Kidney (tissue), 13 donors: ENCODE measurements at regions not wholly inside any gene's neighbourhood (a gene's known extent, or its start where the extent isn't known, plus 50 kb on each side); places are given as distances from the start of the nearest gene placed in this dataset.

ENCODE experiments used
- DNase-seq, 5 donors: peaks; one replicate each; pipeline ENCODE4 v3.0.0-alpha.2; 2013 to 2020
- FAIRE-seq: peaks from 2 replicates; lab custom pipeline; 2012; peaks lifted over from hg19 to GRCh38; lab: Jason Lieb, UNC
- H3K27ac ChIP-seq, 2 donors: one replicate each; pipeline ENCODE4 v1.7.0; 2013; ENCODE audit warnings: low read depth in 2 of 2, low read length in 2 of 2, inconsistent platforms in 1 of 2
- H3K27me3 ChIP-seq: one replicate; pipeline ENCODE4 v1.7.1; 2013; ENCODE audit warnings: low read length, inconsistent platforms; ENCODE audit not compliant: control insufficient read depth, insufficient read depth
- H3K36me3 ChIP-seq, 3 donors: one replicate each; pipeline versions ENCODE4 v1.7.0 to v1.7.1; 2013; ENCODE audit warnings: low read length in 3 of 3, control low read depth in 1 of 3, inconsistent platforms in 1 of 3; ENCODE audit not compliant: insufficient read depth in 3 of 3, control insufficient read depth in 2 of 3
- H3K4me1 ChIP-seq, 3 donors: one replicate each; pipeline versions ENCODE4 v1.7.0 to v1.7.1; 2013; ENCODE audit warnings: low read length in 3 of 3, inconsistent platforms in 1 of 3, low read depth in 1 of 3; ENCODE audit not compliant: control insufficient read depth in 2 of 3, insufficient read depth in 2 of 3
- H3K4me3 ChIP-seq, 3 donors: one replicate each; pipeline versions ENCODE4 v1.7.0 to v1.8.1; 2013; ENCODE audit warnings: low read length in 3 of 3, control low read depth in 1 of 3, inconsistent platforms in 1 of 3
- H3K9ac ChIP-seq, 3 donors: one replicate each; pipeline versions ENCODE4 v1.7.0 to v1.7.1; 2013; ENCODE audit warnings: low read length in 3 of 3, control low read depth in 1 of 3, inconsistent platforms in 1 of 3
- H3K9me3 ChIP-seq, 3 donors: one replicate each; pipeline versions ENCODE4 v1.7.0 to v1.7.1; 2013; ENCODE audit warnings: low read length in 3 of 3, control low read depth in 1 of 3, inconsistent platforms in 1 of 3; ENCODE audit not compliant: control insufficient read depth in 2 of 3, insufficient read depth in 1 of 3
- CTCF ChIP-seq: IDR thresholded peaks from 3 replicates; pipeline ENCODE4 v1.5.1; 2012; ENCODE audit warnings: mild to moderate bottlenecking, moderate library complexity, borderline replicate concordance; ENCODE audit not compliant: insufficient read depth; ENCODE audit errors: extremely low read depth
- intact Hi-C: fragments of 100-400 bp; cut with DNase I; formaldehyde crosslinking; loops from one replicate; pipeline ENCODE4 v1.11.1; 2022
- donor health status: control.
- donor health status: control.
- donor health status: control.
- donor health status: control.
- donor health status: control.
- donor health status: DM: yes; HTN: yes; CAD: no.
- donor health status: Normal renal cell carcinoma (clear cell type).

GRCh38 chr6:170052991-170053821 lies 237.7 kb downstream of the DLL1 start:
- Histone ChIP-seq H3K4me3 (no peak overlapping the region), H3K36me3 (no peaks in the 10 kb centered on the region), H3K9ac (no peak overlapping the region), H3K4me1 (no peaks in the 10 kb centered on the region), H3K9me3 (no peaks in the 10 kb centered on the region), H3K27ac (no peak overlapping the region), H3K27me3 (no peaks in the 10 kb centered on the region)
- intact Hi-C loops: no loop called here
- no peak for FAIRE-seq
- peak in 1 of 5 donors; percentile 63 for DNase-seq
- no peak for TF ChIP-seq CTCF

GRCh38 chr6:170051229-170052172 lies 239.4 kb downstream of the DLL1 start:
- DNase-seq: peak in 1 of 5 donors; percentile 66
- Histone ChIP-seq H3K9ac (no peak overlapping the region), H3K4me3 (no peak overlapping the region), H3K27ac (no peak overlapping the region), H3K9me3 (no peaks in the 10 kb centered on the region), H3K36me3 (no peaks in the 10 kb centered on the region), H3K4me1 (no peaks in the 10 kb centered on the region), H3K27me3 (no peaks in the 10 kb centered on the region)
- FAIRE-seq: no peak
- intact Hi-C loops: no loop called here
- no peak for TF ChIP-seq CTCF

GRCh38 chr6:170050591-170051041 lies 240.3 kb downstream of the DLL1 start:
- no peak for FAIRE-seq
- no peak overlapping the region for H3K27ac ChIP-seq

More at GRCh38 chr6:170050591-170051041, 240.3 kb downstream of the DLL1 start:
- TF ChIP-seq CTCF: no peak
- Histone ChIP-seq H3K9me3 (no peaks in the 10 kb centered on the region), H3K27me3 (no peaks in the 10 kb centered on the region), H3K4me3 (no peak overlapping the region), H3K9ac (no peak overlapping the region), H3K36me3 (no peaks in the 10 kb centered on the region), H3K4me1 (no peaks in the 10 kb centered on the region)
- DNase-seq: peak in 1 of 5 donors; percentile 68
- intact Hi-C loops: no loop called here
